K562 (cell line): ENCODE measurements at regions not wholly inside any gene's neighbourhood (a gene's known extent, or its start where the extent isn't known, plus 50 kb on each side); places are given as distances from the start of the nearest gene placed in this dataset.

Experiments used
- ATAC-seq: fragments of 200-7000 bp; cut with Tn5 transposase; 3 replicates; pipeline ENCODE4 v1.9.1; 2020; ENCODE audit warnings: moderate library complexity
- BruUV-seq: library from RNA; stranded (reverse); fragments of 400-500 nt; replicated peaks from 2 replicates; lab custom pipeline; 2021; lab: Mats Ljungman, UMichigan
- CTCF ChIA-PET: fragments of 300-600 bp; formaldehyde crosslinking; extraction: SDS; loops from one replicate; lab custom pipeline; 2021; ENCODE audit warnings: low intra/inter-chr PET ratio; lab: Yijun Ruan, JAX
- POLR2A ChIA-PET: fragments of 300-600, 350-650 bp; sonication (Branson Sonifier 250); formaldehyde crosslinking; extraction: SDS; loops from one replicate; lab custom pipeline; 2021; ENCODE audit warnings: antibody characterized with exemption, inconsistent platforms; lab: Yijun Ruan, JAX
- DNase-seq, 4 experiments: peaks; one replicate each; pipeline versions ENCODE4 v3.0.0 to v3.0.0-alpha.2; 2011 to 2018; ENCODE audit warnings: low spot score in 3 of 4, mixed read lengths in 3 of 4; ENCODE audit errors: extremely low read depth in 1 of 4
- FAIRE-seq: peaks from 2 replicates; lab custom pipeline; 2011; peaks lifted over from hg19 to GRCh38; lab: Jason Lieb, UNC
- H2AFZ ChIP-seq: 2 replicates; pipeline ENCODE4 v1.6.0; 2011; ENCODE audit warnings: low read depth, low read length, control low read depth, inconsistent platforms
- H3K27ac ChIP-seq: fragments of 200-600 bp; 3 replicates; pipeline ENCODE4 v1.8.0; 2011; ENCODE audit warnings: low read depth, mild to moderate bottlenecking, control low read depth, inconsistent platforms, low read length, moderate library complexity, mixed read lengths; ENCODE audit errors: extremely low read depth
- H3K27me3 ChIP-seq, 2 experiments: fragments of 300-600 bp in 1 of 2; 2 replicates in 1 of 2; 3 replicates in 1 of 2; pipeline versions ENCODE4 v1.6.0 to v1.8.0; 2011; ENCODE audit warnings: inconsistent platforms in 2 of 2, low read length in 2 of 2, mild to moderate bottlenecking in 1 of 2, mixed read lengths in 1 of 2, moderate library complexity in 1 of 2; ENCODE audit not compliant: control insufficient read depth in 2 of 2, insufficient read depth in 2 of 2
- H3K36me3 ChIP-seq: fragments of 300-600 bp; 3 replicates; pipeline ENCODE4 v1.8.0; 2011; ENCODE audit warnings: mild to moderate bottlenecking, low read length, inconsistent platforms; ENCODE audit not compliant: control insufficient read depth, insufficient read depth
- H3K4me1 ChIP-seq, 2 experiments: fragments of 200-600 bp in 1 of 2; replicated peaks in 1 of 2; 2 replicates in 1 of 2; 3 replicates in 1 of 2; pipeline versions ENCODE4 v1.5.1 to v1.8.0; 2011; ENCODE audit warnings: inconsistent platforms in 2 of 2, low read length in 2 of 2, mild to moderate bottlenecking in 1 of 2, mixed read lengths in 1 of 2, moderate library complexity in 1 of 2; ENCODE audit not compliant: control insufficient read depth in 2 of 2, insufficient read depth in 2 of 2
- H3K4me2 ChIP-seq: 2 replicates; pipeline ENCODE4 v1.6.1; 2011; ENCODE audit warnings: low read length, control low read depth, inconsistent platforms, mixed read lengths; ENCODE audit not compliant: insufficient read depth
- H3K4me3 ChIP-seq: fragments of 200-600 bp; sonication (generic), shearing (Covaris generic); 2 replicates; pipeline ENCODE4 v1.5.1; 2016; ENCODE audit warnings: control low read depth, inconsistent platforms
- H3K79me2 ChIP-seq: fragments of 200-600 bp; 3 replicates; pipeline ENCODE4 v1.8.0; 2011; ENCODE audit warnings: low read length, inconsistent platforms; ENCODE audit not compliant: control insufficient read depth, insufficient read depth
- H3K9ac ChIP-seq, 2 experiments: 2 replicates each; pipeline versions ENCODE4 v1.6.0 to v1.6.1; 2011; ENCODE audit warnings: low read depth in 2 of 2, low read length in 2 of 2, control low read depth in 1 of 2, inconsistent platforms in 1 of 2, mild to moderate bottlenecking in 1 of 2, mixed read lengths in 1 of 2; ENCODE audit not compliant: insufficient read depth in 1 of 2
- H3K9me1 ChIP-seq: one replicate; pipeline ENCODE4 v1.6.0; 2011; ENCODE audit warnings: inconsistent platforms, mild to moderate bottlenecking, low read length, moderate library complexity; ENCODE audit not compliant: control insufficient read depth, insufficient read depth
- H3K9me3 ChIP-seq: replicated peaks from 2 replicates; pipeline ENCODE4 v1.5.1; 2011; ENCODE audit warnings: low read depth, low read length, inconsistent platforms; ENCODE audit not compliant: control insufficient read depth, insufficient read depth
- H4K20me1 ChIP-seq: replicated peaks from 2 replicates; pipeline ENCODE4 v1.6.1; 2011; ENCODE audit warnings: low read length, inconsistent platforms, mixed read lengths; ENCODE audit not compliant: control insufficient read depth, insufficient read depth
- CHD4 ChIP-seq: fragments of 200-600 bp; sonication (generic); IDR thresholded peaks from 3 replicates; pipeline ENCODE4 v1.6.1; 2012; ENCODE audit warnings: low read depth, mild to moderate bottlenecking, mixed read lengths, low read length, inconsistent platforms; ENCODE audit not compliant: insufficient read depth, insufficient replicate concordance, poor library complexity, severe bottlenecking
- FOXP1 ChIP-seq: sonication (generic); formaldehyde crosslinking; IDR thresholded peaks from 2 replicates; pipeline ENCODE4 v1.8.0; 2022; ENCODE audit warnings: mild to moderate bottlenecking, missing genetic modification reagents
- GABPB1 ChIP-seq: sonication (generic); formaldehyde crosslinking; IDR thresholded peaks from 2 replicates; pipeline ENCODE4 v1.8.0; 2022; ENCODE audit warnings: mild to moderate bottlenecking, missing genetic modification reagents
- HOXB6 ChIP-seq: fragments of 250-450 bp; sonication (Bioruptor Pico); IDR thresholded peaks from 2 replicates; pipeline ENCODE4 v1.5.1; 2022; ENCODE audit warnings: mild to moderate bottlenecking, borderline replicate concordance
- NCOA2 ChIP-seq, 2 experiments: fragments of 450-650 bp; IDR thresholded peaks; 2 replicates each; pipeline ENCODE4 v1.6.1; 2018; ENCODE audit warnings: mild to moderate bottlenecking in 2 of 2, moderate library complexity in 1 of 2; ENCODE audit not compliant: partially characterized antibody in 2 of 2
- RBM15 ChIP-seq: fragments of 200-400 bp; formaldehyde crosslinking; IDR thresholded peaks from 2 replicates; pipeline ENCODE4 v1.6.1; 2018; ENCODE audit warnings: mild to moderate bottlenecking, low read length, moderate library complexity; ENCODE audit not compliant: insufficient read depth
- RCOR1 ChIP-seq, 2 experiments: IDR thresholded peaks; 2 replicates each; pipeline ENCODE4 v1.6.1; 2012; ENCODE audit warnings: low read depth in 2 of 2, low read length in 2 of 2, borderline replicate concordance in 1 of 2, improper control_type of control experiment in 1 of 2
- SMARCE1 ChIP-seq: fragments of 450-650 bp; IDR thresholded peaks from 2 replicates; pipeline ENCODE4 v1.7.1; 2016; ENCODE audit warnings: mild to moderate bottlenecking
- SREBF2 ChIP-seq: sonication (generic); formaldehyde crosslinking; IDR thresholded peaks from 2 replicates; pipeline ENCODE4 v1.4.0; 2020; ENCODE audit warnings: mild to moderate bottlenecking, missing genetic modification reagents
- ZNF445 ChIP-seq: fragments of 250-450 bp; sonication (Bioruptor Pico); IDR thresholded peaks from 2 replicates; pipeline ENCODE4 v1.4.0; 2020; ENCODE audit warnings: low read depth, mild to moderate bottlenecking, moderate library complexity
- WGBS: fragments of 100-300 bp; shearing (Covaris generic); methylation state at CpG from one replicate; pipeline ENCODE4 v1.1.6; 2016; ENCODE audit warnings: low coverage, mixed read lengths; ENCODE audit not compliant: insufficient coverage; ENCODE audit errors: missing lambda C conversion rate; 5-methylcytosine and 5-hydroxymethylcytosine counted together
- in situ Hi-C: fragments of 300-500 bp; cut with MboI; formaldehyde crosslinking; loops from 4 replicates; pipeline ENCODE4 v1.15.0; 2018; ENCODE audit warnings: inconsistent platforms, mixed read lengths
- intact Hi-C: fragments of 100-400 bp; cut with micrococcal nuclease; formaldehyde crosslinking; loops from 2 replicates; pipeline ENCODE4 v1.14.2; 2022
- TF ChIP-seq, protein P1 (sequence below), 2 experiments: fragments of 450-650 bp; IDR thresholded peaks; 2 replicates each; pipeline ENCODE4 v1.6.1; 2018; ENCODE audit warnings: mild to moderate bottlenecking in 2 of 2, low read depth in 1 of 2; ENCODE audit not compliant: partially characterized antibody in 2 of 2
- TF ChIP-seq, protein P2 (sequence below): IDR thresholded peaks from 2 replicates; pipeline ENCODE4 v1.6.1; 2011; ENCODE audit warnings: borderline replicate concordance, low read depth, mild to moderate bottlenecking, moderate library complexity, low read length; ENCODE audit not compliant: insufficient read depth, poor library complexity, severe bottlenecking
- TF ChIP-seq, protein P3 (sequence below): IDR thresholded peaks from 2 replicates; pipeline ENCODE4 v1.6.1; 2014; ENCODE audit warnings: antibody characterized with exemption

- Histone ChIP-seq H3K4me1 (no peaks in the 10 kb centered on the region), H3K27me3 (peaks cover 0 to 4% of the 10 kb centered on the region in 2 experiments; a peak in 1 of 5 replicates), H3K9me1 (no peaks in the 10 kb centered on the region), H2AFZ (no peak overlapping the region), H3K79me2 (no peaks in the 10 kb centered on the region), H3K4me2 (no peak overlapping the region), H4K20me1 (no peaks in the 10 kb centered on the region), H3K4me3 (no peak overlapping the region), H3K36me3 (no peaks in the 10 kb centered on the region), H3K9ac (no peak overlapping the region), H3K9me3 (no peaks in the 10 kb centered on the region), H3K27ac (no peak overlapping the region)
- CTCF ChIA-PET: no interaction called here
- DNase-seq (no peak), FAIRE-seq (no peak), ATAC-seq (no peak)
- 0% methylated on average over 2 of the region's 2 CpGs for WGBS
- POLR2A ChIA-PET: no interaction called here
- intact Hi-C loops: no loop called here
- no TSS peak for BruUV-seq
- in situ Hi-C loops: no loop called here
- TF ChIP-seq RBM15 (no peak), GABPB1 (CRISPR knock-in tag) (no peak), NCOA2 (IDR thresholded peaks at IDR 0.05; ENCODE audit: partially characterized antibody in 2 of 2) (no peak), HOXB6 (CRISPR knock-in tag) (no peak), CHD4 (no peak), SREBF2 (CRISPR knock-in tag) (no peak), SMARCE1 (no peak), FOXP1 (CRISPR knock-in tag) (no peak), RCOR1 (IDR thresholded peaks at IDR 0.05; ENCODE audit: borderline replicate concordance in 1 of 2, low read depth in 2 of 2, low read length in 2 of 2) (no peak), ZNF445 (CRISPR knock-in tag) (no peak)
- TF ChIP-seq, protein P1, sequence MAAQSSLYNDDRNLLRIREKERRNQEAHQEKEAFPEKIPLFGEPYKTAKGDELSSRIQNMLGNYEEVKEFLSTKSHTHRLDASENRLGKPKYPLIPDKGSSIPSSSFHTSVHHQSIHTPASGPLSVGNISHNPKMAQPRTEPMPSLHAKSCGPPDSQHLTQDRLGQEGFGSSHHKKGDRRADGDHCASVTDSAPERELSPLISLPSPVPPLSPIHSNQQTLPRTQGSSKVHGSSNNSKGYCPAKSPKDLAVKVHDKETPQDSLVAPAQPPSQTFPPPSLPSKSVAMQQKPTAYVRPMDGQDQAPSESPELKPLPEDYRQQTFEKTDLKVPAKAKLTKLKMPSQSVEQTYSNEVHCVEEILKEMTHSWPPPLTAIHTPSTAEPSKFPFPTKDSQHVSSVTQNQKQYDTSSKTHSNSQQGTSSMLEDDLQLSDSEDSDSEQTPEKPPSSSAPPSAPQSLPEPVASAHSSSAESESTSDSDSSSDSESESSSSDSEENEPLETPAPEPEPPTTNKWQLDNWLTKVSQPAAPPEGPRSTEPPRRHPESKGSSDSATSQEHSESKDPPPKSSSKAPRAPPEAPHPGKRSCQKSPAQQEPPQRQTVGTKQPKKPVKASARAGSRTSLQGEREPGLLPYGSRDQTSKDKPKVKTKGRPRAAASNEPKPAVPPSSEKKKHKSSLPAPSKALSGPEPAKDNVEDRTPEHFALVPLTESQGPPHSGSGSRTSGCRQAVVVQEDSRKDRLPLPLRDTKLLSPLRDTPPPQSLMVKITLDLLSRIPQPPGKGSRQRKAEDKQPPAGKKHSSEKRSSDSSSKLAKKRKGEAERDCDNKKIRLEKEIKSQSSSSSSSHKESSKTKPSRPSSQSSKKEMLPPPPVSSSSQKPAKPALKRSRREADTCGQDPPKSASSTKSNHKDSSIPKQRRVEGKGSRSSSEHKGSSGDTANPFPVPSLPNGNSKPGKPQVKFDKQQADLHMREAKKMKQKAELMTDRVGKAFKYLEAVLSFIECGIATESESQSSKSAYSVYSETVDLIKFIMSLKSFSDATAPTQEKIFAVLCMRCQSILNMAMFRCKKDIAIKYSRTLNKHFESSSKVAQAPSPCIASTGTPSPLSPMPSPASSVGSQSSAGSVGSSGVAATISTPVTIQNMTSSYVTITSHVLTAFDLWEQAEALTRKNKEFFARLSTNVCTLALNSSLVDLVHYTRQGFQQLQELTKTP (IDR thresholded peaks at IDR 0.05; ENCODE audit: low read depth in 1 of 2, partially characterized antibody in 2 of 2): no peak
- TF ChIP-seq, protein P2, sequence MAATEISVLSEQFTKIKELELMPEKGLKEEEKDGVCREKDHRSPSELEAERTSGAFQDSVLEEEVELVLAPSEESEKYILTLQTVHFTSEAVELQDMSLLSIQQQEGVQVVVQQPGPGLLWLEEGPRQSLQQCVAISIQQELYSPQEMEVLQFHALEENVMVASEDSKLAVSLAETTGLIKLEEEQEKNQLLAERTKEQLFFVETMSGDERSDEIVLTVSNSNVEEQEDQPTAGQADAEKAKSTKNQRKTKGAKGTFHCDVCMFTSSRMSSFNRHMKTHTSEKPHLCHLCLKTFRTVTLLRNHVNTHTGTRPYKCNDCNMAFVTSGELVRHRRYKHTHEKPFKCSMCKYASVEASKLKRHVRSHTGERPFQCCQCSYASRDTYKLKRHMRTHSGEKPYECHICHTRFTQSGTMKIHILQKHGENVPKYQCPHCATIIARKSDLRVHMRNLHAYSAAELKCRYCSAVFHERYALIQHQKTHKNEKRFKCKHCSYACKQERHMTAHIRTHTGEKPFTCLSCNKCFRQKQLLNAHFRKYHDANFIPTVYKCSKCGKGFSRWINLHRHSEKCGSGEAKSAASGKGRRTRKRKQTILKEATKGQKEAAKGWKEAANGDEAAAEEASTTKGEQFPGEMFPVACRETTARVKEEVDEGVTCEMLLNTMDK: no peak
- TF ChIP-seq, protein P3, sequence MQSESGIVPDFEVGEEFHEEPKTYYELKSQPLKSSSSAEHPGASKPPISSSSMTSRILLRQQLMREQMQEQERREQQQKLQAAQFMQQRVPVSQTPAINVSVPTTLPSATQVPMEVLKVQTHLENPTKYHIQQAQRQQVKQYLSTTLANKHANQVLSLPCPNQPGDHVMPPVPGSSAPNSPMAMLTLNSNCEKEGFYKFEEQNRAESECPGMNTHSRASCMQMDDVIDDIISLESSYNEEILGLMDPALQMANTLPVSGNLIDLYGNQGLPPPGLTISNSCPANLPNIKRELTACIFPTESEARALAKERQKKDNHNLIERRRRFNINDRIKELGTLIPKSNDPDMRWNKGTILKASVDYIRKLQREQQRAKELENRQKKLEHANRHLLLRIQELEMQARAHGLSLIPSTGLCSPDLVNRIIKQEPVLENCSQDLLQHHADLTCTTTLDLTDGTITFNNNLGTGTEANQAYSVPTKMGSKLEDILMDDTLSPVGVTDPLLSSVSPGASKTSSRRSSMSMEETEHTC: no peak
These were observed 144.2 kb upstream of the FRMD6 start for GRCh38 chr14:51507511-51507905.
